ENCODE measurements at regions not wholly inside any gene's neighbourhood (a gene's known extent, or its start where the extent isn't known, plus 50 kb on each side); places are given as distances from the start of the nearest gene placed in this dataset.
"Not testable (repeated sequence)": the region's sequence is repeated elsewhere in the genome, so short reads cannot be mapped to it uniquely, and the experiment has no call there.

- H3K36me3 ChIP-seq (ENCODE audit: low read depth), result no peaks in the 10 kb centered on the region
- in situ Hi-C loops (cut with MboI), result no loop called here
These were observed 244.4 kb downstream of the DAD1 start for GRCh38 chr14:22344673-22345072.

GRCh38 chr14:22344209-22344608, 244.8 kb downstream of the DAD1 start:
- H3K36me3 ChIP-seq (ENCODE audit: low read depth); H3K79me2 ChIP-seq (ENCODE audit: insufficient read depth); DNase-seq; H3K9me3 ChIP-seq (ENCODE audit: low read depth); H3F3A ChIP-seq (ENCODE audit: insufficient read depth); H3K4me1 ChIP-seq (ENCODE audit: insufficient read depth); in situ Hi-C loops (cut with MboI); H3K9ac ChIP-seq; H2AFZ ChIP-seq; H3K27ac ChIP-seq; H4K20me1 ChIP-seq (ENCODE audit: insufficient read depth); H3K4me3 ChIP-seq; H3K27me3 ChIP-seq (replicated peaks; ENCODE audit: insufficient read depth); H3K9me2 ChIP-seq (ENCODE audit: insufficient read depth); H3K4me2 ChIP-seq (ENCODE audit: unreplicated experiment): not testable (repeated sequence)
- WGBS, 2 experiments (ENCODE audit: low coverage in 1 of 2, low lambda C conversion rate in 2 of 2, missing lambda C conversion rate in 2 of 2), result 48 to 51% methylated on average over 4 of the region's 4 CpGs

More at GRCh38 chr14:22344673-22345072, 244.4 kb downstream of the DAD1 start:
- Histone ChIP-seq H3K9me2 (ENCODE audit: insufficient read depth) (no peaks in the 10 kb centered on the region), H3K4me3 (no peak overlapping the region), H2AFZ (no peak overlapping the region), H3F3A (ENCODE audit: insufficient read depth) (no peaks in the 10 kb centered on the region), H3K79me2 (ENCODE audit: insufficient read depth) (no peaks in the 10 kb centered on the region), H3K9me3 (ENCODE audit: low read depth) (no peaks in the 10 kb centered on the region), H3K4me2 (ENCODE audit: unreplicated experiment) (no peak overlapping the region), H4K20me1 (ENCODE audit: insufficient read depth) (no peaks in the 10 kb centered on the region), H3K27ac (no peak overlapping the region), H3K27me3 (replicated peaks; ENCODE audit: insufficient read depth) (peaks cover 6% of the 10 kb centered on the region; the same call in 1 of the 2 replicates), H3K9ac (no peak overlapping the region), H3K4me1 (ENCODE audit: insufficient read depth) (no peaks in the 10 kb centered on the region)
- TF ChIP-seq EZH2 (IDR thresholded peaks at IDR 0.05; ENCODE audit: insufficient read depth, poor library complexity, severe bottlenecking) (no peak), EZH2phosphoT487 (IDR thresholded peaks at IDR 0.05; ENCODE audit: insufficient read depth, low read depth) (no peak)
- 47 to 54% methylated on average over 3 of the region's 3 CpGs for WGBS, 2 experiments (ENCODE audit: low coverage in 1 of 2, low lambda C conversion rate in 2 of 2, missing lambda C conversion rate in 2 of 2)
- DNase-seq, result no peak

GRCh38 chr14:22341049-22341448, 248.0 kb downstream of the DAD1 start:
- no peaks in the 10 kb centered on the region for H3K4me1 ChIP-seq (ENCODE audit: insufficient read depth)
- no peak overlapping the region for H3K4me3 ChIP-seq
- TF ChIP-seq EZH2phosphoT487 (IDR thresholded peaks at IDR 0.05; ENCODE audit: insufficient read depth, low read depth), result no peak
- H3K4me2 ChIP-seq (ENCODE audit: unreplicated experiment), result no peak overlapping the region
- no peaks in the 10 kb centered on the region for H3K79me2 ChIP-seq (ENCODE audit: insufficient read depth)
- no peak for DNase-seq
- in situ Hi-C loops (cut with MboI), result no loop called here
- no peak overlapping the region for H3K9ac ChIP-seq
- no peak overlapping the region for H2AFZ ChIP-seq
- no peaks in the 10 kb centered on the region for H3K9me2 ChIP-seq (ENCODE audit: insufficient read depth)
- H3F3A ChIP-seq (ENCODE audit: insufficient read depth), result no peaks in the 10 kb centered on the region
- 76 to 79% methylated on average over 3 of the region's 3 CpGs for WGBS, 2 experiments (ENCODE audit: low coverage in 1 of 2, low lambda C conversion rate in 2 of 2, missing lambda C conversion rate in 2 of 2)
- H3K27me3 ChIP-seq (replicated peaks; ENCODE audit: insufficient read depth), result peaks cover 9% of the 10 kb centered on the region; the same call in 1 of the 2 replicates
- H3K9me3 ChIP-seq (ENCODE audit: low read depth), result no peaks in the 10 kb centered on the region
- H3K27ac ChIP-seq, result no peak overlapping the region
- no peaks in the 10 kb centered on the region for H3K36me3 ChIP-seq (ENCODE audit: low read depth)
- no peaks in the 10 kb centered on the region for H4K20me1 ChIP-seq (ENCODE audit: insufficient read depth)

- no peak overlapping the region for H3K9ac ChIP-seq
- no peak for TF ChIP-seq EZH2 (IDR thresholded peaks at IDR 0.05; ENCODE audit: insufficient read depth, poor library complexity, severe bottlenecking)
- H3F3A ChIP-seq (ENCODE audit: insufficient read depth), result no peaks in the 10 kb centered on the region
- H3K27me3 ChIP-seq (replicated peaks; ENCODE audit: insufficient read depth), result peaks cover 17% of the 10 kb centered on the region
- H3K27ac ChIP-seq, result no peak overlapping the region
- H4K20me1 ChIP-seq (ENCODE audit: insufficient read depth), result no peaks in the 10 kb centered on the region
- WGBS, 2 experiments (ENCODE audit: low coverage in 1 of 2, low lambda C conversion rate in 2 of 2, missing lambda C conversion rate in 2 of 2), result 7 to 14% methylated on average over 8 of the region's 8 CpGs
- no peaks in the 10 kb centered on the region for H3K36me3 ChIP-seq (ENCODE audit: low read depth)
- in situ Hi-C loops (cut with MboI), result no loop called here
- H2AFZ ChIP-seq, result no peak overlapping the region
- no peaks in the 10 kb centered on the region for H3K9me2 ChIP-seq (ENCODE audit: insufficient read depth)
- peak; percentile 6 for DNase-seq
- H3K4me3 ChIP-seq, result no peak overlapping the region
- no peaks in the 10 kb centered on the region for H3K9me3 ChIP-seq (ENCODE audit: low read depth)
- H3K4me2 ChIP-seq (ENCODE audit: unreplicated experiment), result no peak overlapping the region
- H3K4me1 ChIP-seq (ENCODE audit: insufficient read depth), result peaks cover 4% of the 10 kb centered on the region
- no peaks in the 10 kb centered on the region for H3K79me2 ChIP-seq (ENCODE audit: insufficient read depth)
These were observed 249.9 kb downstream of the DAD1 start for GRCh38 chr14:22338917-22339715.

- H3F3A ChIP-seq (ENCODE audit: insufficient read depth), result no peaks in the 10 kb centered on the region
- H3K27ac ChIP-seq, result no peak overlapping the region
- 73 to 75% methylated on average over 5 of the region's 5 CpGs for WGBS, 2 experiments (ENCODE audit: low coverage in 1 of 2, low lambda C conversion rate in 2 of 2, missing lambda C conversion rate in 2 of 2)
- no peaks in the 10 kb centered on the region for H3K9me3 ChIP-seq (ENCODE audit: low read depth)
- no peaks in the 10 kb centered on the region for H3K79me2 ChIP-seq (ENCODE audit: insufficient read depth)
- DNase-seq, result no peak
- TF ChIP-seq EZH2 (IDR thresholded peaks at IDR 0.05; ENCODE audit: insufficient read depth, poor library complexity, severe bottlenecking) (no peak), EZH2phosphoT487 (IDR thresholded peaks at IDR 0.05; ENCODE audit: insufficient read depth, low read depth) (no peak)
- H3K9ac ChIP-seq, result no peak overlapping the region
- no peaks in the 10 kb centered on the region for H4K20me1 ChIP-seq (ENCODE audit: insufficient read depth)
- H3K27me3 ChIP-seq (replicated peaks; ENCODE audit: insufficient read depth), result peaks cover 17% of the 10 kb centered on the region
- no peaks in the 10 kb centered on the region for H3K9me2 ChIP-seq (ENCODE audit: insufficient read depth)
- H3K4me1 ChIP-seq (ENCODE audit: insufficient read depth), result peaks cover 8% of the 10 kb centered on the region
- in situ Hi-C loops (cut with MboI), result no loop called here
- H3K36me3 ChIP-seq (ENCODE audit: low read depth), result no peaks in the 10 kb centered on the region
- H3K4me2 ChIP-seq (ENCODE audit: unreplicated experiment), result no peak overlapping the region
- H3K4me3 ChIP-seq, result no peak overlapping the region
- H2AFZ ChIP-seq, result no peak overlapping the region
These were observed 250.6 kb downstream of the DAD1 start for GRCh38 chr14:22338381-22338780.

Measured in GM23248 (cell line).